Memory B cell (primary cell): ENCODE measurements at regions not wholly inside any gene's neighbourhood (a gene's known extent, or its start where the extent isn't known, plus 50 kb on each side); places are given as distances from the start of the nearest gene placed in this dataset.
"Not testable (repeated sequence)": the region's sequence is repeated elsewhere in the genome, so short reads cannot be mapped to it uniquely, and the experiment has no call there.

Experiments used
- ATAC-seq: fragments of 150-1000 bp; cut with Tn5 transposase; 2 replicates; pipeline ENCODE4 v1.10.0; 2021; ENCODE audit warnings: low read depth, mild to moderate bottlenecking, moderate library complexity
- DNase-seq, 2 donors: peaks; one replicate each; pipeline ENCODE4 v3.0.0; 2022; ENCODE audit warnings: low spot score in 2 of 2
- H3K27ac Mint-ChIP-seq: one replicate; pipeline ENCODE4 v1.8.0; 2022; ENCODE audit warnings: mild to moderate bottlenecking, moderate library complexity, mixed read lengths
- H3K27me3 Mint-ChIP-seq: one replicate; pipeline ENCODE4 v1.8.0; 2022; ENCODE audit warnings: mixed read lengths
- H3K36me3 Mint-ChIP-seq: one replicate; pipeline ENCODE4 v1.8.0; 2022; ENCODE audit warnings: mild to moderate bottlenecking, mixed read lengths
- H3K4me1 Mint-ChIP-seq: one replicate; pipeline ENCODE4 v1.8.0; 2022; ENCODE audit warnings: mixed read lengths
- H3K4me3 Mint-ChIP-seq: one replicate; pipeline ENCODE4 v1.8.0; 2022; ENCODE audit warnings: mild to moderate bottlenecking, moderate library complexity, mixed read lengths
- H3K9me3 Mint-ChIP-seq: one replicate; pipeline ENCODE4 v1.8.0; 2022; ENCODE audit warnings: mixed read lengths

DNA sequence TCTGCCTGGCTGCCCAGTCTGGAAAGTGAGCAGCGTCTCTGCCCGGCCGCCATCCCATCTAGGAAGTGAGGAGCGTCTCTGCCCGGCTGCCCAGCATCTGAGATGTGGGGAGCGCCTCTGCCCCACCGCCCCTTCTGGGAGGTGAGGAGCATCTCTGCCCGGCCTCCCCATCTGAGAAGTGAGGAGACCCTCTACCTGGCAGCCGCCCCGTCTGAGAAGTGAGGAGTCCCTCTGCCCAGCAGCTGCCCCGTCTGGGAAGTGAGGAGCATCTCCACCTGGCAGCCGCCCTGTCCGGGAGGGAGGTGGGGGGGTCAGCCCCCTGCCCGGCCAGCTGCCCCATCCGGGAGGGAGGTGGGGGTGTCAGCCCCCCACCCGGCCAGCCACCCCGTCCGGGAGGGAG lies 644.2 kb upstream of the PRMT6 start:
- not testable (repeated sequence) for H3K4me3 Mint-ChIP-seq, ATAC-seq

DNA sequence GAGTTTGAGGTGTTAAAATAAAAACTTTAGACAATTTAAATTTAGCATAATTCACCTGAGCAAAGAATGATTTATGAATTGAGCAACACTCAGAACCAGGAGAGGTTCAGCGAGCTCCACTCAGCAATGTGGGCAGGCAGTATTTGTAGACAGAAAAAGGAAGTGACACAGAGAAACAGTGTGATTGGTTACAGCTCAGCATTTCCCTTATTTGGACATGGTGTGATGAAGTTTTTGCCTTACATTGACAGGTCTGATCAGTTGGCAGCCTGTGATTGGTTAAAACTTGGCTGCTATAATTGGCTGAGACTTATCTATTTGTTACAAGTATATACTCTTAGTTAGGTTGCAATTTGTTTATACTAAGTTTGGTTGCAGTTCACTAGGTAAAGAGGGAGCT lies 621.2 kb upstream of the PRMT6 start:
- no peak overlapping the region for H3K4me3 Mint-ChIP-seq
- DNase-seq (no peak), ATAC-seq (no peak)
- H3K27ac Mint-ChIP-seq, result no peak overlapping the region
- no peaks in the 10 kb centered on the region for H3K4me1 Mint-ChIP-seq
- no peaks in the 10 kb centered on the region for H3K36me3 Mint-ChIP-seq
- no peaks in the 10 kb centered on the region for H3K27me3 Mint-ChIP-seq
- peaks cover 1% of the 10 kb centered on the region for H3K9me3 Mint-ChIP-seq

More for the DNA sequence above, 644.2 kb upstream of the PRMT6 start:
- DNase-seq, H3K27ac Mint-ChIP-seq, H3K9me3 Mint-ChIP-seq, H3K36me3 Mint-ChIP-seq, H3K4me1 Mint-ChIP-seq, H3K27me3 Mint-ChIP-seq: not testable (repeated sequence)

DNA sequence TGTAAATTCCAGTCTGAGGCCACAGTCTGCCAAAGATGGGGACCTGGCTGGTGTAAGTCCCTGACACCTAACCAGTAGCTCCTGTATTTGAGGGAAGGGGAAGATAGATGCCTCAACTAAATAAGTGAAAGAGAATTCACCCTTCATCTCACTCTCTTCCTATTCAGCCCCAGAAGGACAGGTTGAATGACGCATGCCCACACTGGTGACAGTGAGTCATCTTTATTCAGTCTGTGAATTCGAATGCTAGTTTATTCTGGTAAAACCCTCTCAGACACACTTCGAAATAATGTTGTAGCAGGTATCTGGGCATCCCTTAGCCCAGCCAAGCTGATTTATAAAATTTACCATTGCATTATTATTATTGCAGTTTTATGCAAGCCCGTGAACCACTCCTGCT lies 617.0 kb upstream of the PRMT6 start:
- H3K27me3 Mint-ChIP-seq, result no peaks in the 10 kb centered on the region
- H3K4me1 Mint-ChIP-seq, result no peaks in the 10 kb centered on the region

DNA sequence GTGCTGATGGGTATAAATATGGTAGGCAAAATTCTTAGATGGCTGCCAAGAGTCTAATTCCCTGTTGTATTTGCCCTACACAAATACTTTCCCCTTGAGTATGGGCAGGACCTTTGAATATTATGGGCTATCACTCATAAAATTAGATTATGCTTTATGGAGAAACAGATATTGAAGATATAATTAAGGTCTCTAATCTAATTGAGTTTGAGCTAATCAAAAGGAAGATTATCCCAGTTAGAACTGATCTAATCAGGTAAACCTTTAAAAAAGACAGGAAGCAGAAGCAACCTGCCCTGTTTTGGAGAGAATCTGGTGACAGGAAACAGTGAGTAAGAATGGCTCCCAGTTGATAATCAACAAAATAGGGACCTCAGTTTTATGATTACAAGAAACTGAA lies 609.0 kb upstream of the PRMT6 start:
- H3K36me3 Mint-ChIP-seq, result no peaks in the 10 kb centered on the region
- H3K4me3 Mint-ChIP-seq, result no peak overlapping the region
- H3K4me1 Mint-ChIP-seq, result no peaks in the 10 kb centered on the region
- H3K9me3 Mint-ChIP-seq, result no peaks in the 10 kb centered on the region
- no peak overlapping the region for H3K27ac Mint-ChIP-seq
- ATAC-seq (no peak), DNase-seq (no peak)
- no peaks in the 10 kb centered on the region for H3K27me3 Mint-ChIP-seq

More for the DNA sequence above, 617.0 kb upstream of the PRMT6 start:
- no peak overlapping the region for H3K4me3 Mint-ChIP-seq
- ATAC-seq (no peak), DNase-seq (no peak)
- no peak overlapping the region for H3K27ac Mint-ChIP-seq
- no peaks in the 10 kb centered on the region for H3K36me3 Mint-ChIP-seq
- H3K9me3 Mint-ChIP-seq, result peaks cover 1% of the 10 kb centered on the region

DNA sequence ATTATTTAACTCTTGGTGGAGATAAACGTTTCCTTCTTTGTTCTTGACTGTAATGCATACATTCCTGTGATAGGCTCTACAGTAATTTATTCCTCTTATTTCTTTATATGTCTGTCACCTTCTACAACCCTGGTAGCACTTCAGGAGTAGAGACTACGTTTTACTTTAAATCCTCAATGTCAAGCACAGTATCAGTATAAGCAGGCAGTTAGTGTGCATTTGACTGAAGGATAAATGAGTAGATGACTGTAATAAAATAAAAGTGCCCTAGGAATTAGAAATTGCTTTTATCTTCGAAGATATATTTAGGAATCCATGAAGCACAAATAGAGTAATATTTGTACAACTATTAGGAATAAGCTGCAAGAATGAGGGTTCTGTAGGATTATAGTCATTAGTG lies 599.6 kb upstream of the PRMT6 start:
- no peak overlapping the region for H3K4me3 Mint-ChIP-seq
- no peaks in the 10 kb centered on the region for H3K9me3 Mint-ChIP-seq
- H3K27me3 Mint-ChIP-seq, result no peaks in the 10 kb centered on the region
- ATAC-seq, result no peak
- no peak overlapping the region for H3K27ac Mint-ChIP-seq
- H3K36me3 Mint-ChIP-seq, result no peaks in the 10 kb centered on the region
- H3K4me1 Mint-ChIP-seq, result no peaks in the 10 kb centered on the region
- no peak for DNase-seq

DNA sequence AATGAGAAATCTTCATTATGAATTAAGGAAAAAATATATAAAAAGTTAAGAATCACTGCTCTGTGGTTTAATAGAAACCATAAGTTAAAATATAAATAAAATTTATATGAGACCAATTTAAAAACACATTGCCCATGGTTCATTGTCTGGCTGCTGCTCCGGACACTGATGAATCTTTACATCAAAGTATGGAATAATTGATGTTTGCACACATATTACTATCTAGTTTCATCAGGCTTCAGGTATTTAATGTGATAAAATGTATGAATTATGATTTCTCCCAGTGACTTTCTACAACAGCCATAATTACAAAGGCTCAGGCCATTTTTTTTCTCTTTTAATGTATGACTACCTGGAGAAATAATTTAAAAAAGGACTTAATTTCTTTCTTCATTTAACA lies 599.1 kb upstream of the PRMT6 start:
- no peaks in the 10 kb centered on the region for H3K9me3 Mint-ChIP-seq
- no peaks in the 10 kb centered on the region for H3K36me3 Mint-ChIP-seq
- no peaks in the 10 kb centered on the region for H3K4me1 Mint-ChIP-seq
- no peaks in the 10 kb centered on the region for H3K27me3 Mint-ChIP-seq
- DNase-seq (no peak), ATAC-seq (no peak)
- H3K4me3 Mint-ChIP-seq, result no peak overlapping the region
- H3K27ac Mint-ChIP-seq, result no peak overlapping the region

DNA sequence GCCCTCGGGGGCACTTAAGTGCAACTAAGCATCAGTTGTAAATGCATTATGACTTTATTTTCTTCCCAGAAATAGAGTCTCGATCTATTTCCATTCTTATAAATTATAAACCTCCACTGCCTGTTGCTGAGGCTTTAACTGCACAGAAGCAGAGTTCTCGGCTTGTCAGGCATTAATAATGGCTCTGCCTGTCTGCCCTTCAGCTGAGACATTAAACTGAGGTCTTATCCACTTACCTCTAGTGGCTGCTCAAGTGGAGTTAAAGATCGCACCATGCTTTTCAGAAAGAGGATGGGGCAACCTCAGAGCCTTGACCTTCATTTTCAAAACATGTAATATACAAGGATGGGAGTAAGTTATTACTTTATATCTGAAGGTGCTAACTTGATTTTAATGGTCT lies 597.6 kb upstream of the PRMT6 start:
- Mint-ChIP-seq H3K36me3 (no peaks in the 10 kb centered on the region), H3K27me3 (no peaks in the 10 kb centered on the region), H3K9me3 (no peaks in the 10 kb centered on the region), H3K4me3 (no peak overlapping the region), H3K4me1 (no peaks in the 10 kb centered on the region), H3K27ac (no peak overlapping the region)
- ATAC-seq (no peak), DNase-seq (no peak)

DNA sequence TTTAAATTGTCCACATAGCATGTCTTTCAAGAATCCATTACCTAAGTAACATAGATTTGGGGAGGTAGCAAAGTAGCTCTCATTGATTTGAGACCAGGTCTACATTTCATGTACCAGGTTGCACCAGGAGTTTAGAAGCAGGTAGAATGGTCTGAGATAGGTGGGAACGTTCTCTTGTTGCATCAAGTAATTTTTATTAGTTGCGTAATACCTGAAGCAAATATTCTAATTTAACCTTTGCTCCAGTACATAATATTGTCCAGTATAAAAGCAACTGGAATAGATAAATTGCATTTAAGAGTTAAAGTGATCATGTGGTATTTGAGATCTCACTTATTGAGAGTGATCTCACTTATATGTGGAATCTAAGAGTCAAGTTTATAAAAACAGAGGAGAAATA lies 597.1 kb upstream of the PRMT6 start:
- no peaks in the 10 kb centered on the region for H3K4me1 Mint-ChIP-seq

DNA sequence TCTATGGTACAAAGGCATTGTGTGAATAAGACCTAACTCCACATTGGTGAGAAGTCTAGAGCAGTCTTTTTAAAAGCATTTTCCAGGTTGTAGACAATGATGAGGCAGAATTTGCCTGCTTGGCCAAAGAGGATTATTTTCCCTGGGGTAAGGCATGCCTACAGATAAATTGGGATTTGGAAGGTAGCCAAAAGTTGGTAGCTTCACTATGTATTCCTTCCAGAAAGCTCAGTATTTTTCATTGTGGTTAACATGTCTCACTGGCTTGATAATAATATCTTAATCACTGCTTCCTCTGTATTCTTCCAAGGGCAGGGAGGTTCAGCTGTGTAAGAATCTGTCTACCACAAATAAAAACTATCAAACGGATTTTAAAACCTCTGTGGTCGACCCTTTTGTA lies 590.8 kb upstream of the PRMT6 start:
- Mint-ChIP-seq H3K9me3 (peaks cover 10% of the 10 kb centered on the region), H3K27me3 (no peaks in the 10 kb centered on the region), H3K36me3 (no peaks in the 10 kb centered on the region), H3K27ac (no peak overlapping the region), H3K4me1 (no peaks in the 10 kb centered on the region), H3K4me3 (no peak overlapping the region)
- ATAC-seq (no peak), DNase-seq (no peak)

More for the DNA sequence above, 597.1 kb upstream of the PRMT6 start:
- Mint-ChIP-seq H3K36me3 (no peaks in the 10 kb centered on the region), H3K27me3 (no peaks in the 10 kb centered on the region), H3K4me3 (no peak overlapping the region), H3K27ac (no peak overlapping the region), H3K9me3 (no peaks in the 10 kb centered on the region)
- DNase-seq (no peak), ATAC-seq (no peak)

DNA sequence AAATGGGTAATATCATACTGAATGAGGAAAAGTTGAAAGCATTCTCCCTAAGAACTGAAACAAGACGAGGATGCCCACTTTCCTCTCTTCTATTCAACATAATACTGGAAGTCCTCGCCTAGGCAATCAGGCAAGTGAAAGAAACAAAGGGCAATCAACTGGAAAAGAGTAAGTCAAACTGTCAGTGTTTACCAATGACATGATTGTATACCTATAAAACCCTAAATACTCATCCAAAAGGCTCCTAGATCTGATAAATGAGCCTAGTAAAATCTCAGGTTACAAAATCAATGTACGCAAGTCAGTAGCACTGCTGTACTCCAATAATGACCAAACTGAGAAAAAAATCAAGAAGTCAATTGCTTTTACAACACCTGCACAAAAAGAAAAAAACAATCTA lies 575.8 kb upstream of the PRMT6 start:
- no peaks in the 10 kb centered on the region for H3K36me3 Mint-ChIP-seq
- H3K9me3 Mint-ChIP-seq, result peaks cover 10% of the 10 kb centered on the region
- ATAC-seq (no peak), DNase-seq (no peak)
- H3K27me3 Mint-ChIP-seq, result peaks cover 1% of the 10 kb centered on the region
- H3K27ac Mint-ChIP-seq, result no peak overlapping the region
- H3K4me1 Mint-ChIP-seq, result no peaks in the 10 kb centered on the region
- no peak overlapping the region for H3K4me3 Mint-ChIP-seq

DNA sequence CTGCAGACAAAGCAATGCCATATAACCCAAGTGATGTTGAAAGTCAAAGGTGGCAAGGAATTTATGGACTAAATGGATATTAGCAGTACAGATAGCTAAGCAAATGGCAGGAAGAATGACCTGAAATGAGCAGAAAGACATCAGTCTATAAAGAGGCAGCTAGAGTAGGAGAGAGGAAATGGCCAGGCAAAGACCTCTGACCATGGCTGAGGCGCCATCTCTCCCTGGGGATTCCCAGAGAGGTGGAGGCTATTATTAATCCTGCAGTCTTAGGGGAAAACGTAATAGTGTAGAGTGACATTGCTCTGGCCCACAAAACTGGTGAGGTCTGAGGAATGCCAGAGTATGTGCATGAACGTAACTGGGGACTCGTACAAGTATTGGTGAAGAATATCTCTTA lies 563.6 kb upstream of the PRMT6 start:
- DNase-seq, result no peak
- Mint-ChIP-seq H3K4me3 (no peak overlapping the region), H3K4me1 (no peaks in the 10 kb centered on the region), H3K36me3 (no peaks in the 10 kb centered on the region), H3K27me3 (no peaks in the 10 kb centered on the region), H3K27ac (no peak overlapping the region), H3K9me3 (no peaks in the 10 kb centered on the region)
- no peak for ATAC-seq

DNA sequence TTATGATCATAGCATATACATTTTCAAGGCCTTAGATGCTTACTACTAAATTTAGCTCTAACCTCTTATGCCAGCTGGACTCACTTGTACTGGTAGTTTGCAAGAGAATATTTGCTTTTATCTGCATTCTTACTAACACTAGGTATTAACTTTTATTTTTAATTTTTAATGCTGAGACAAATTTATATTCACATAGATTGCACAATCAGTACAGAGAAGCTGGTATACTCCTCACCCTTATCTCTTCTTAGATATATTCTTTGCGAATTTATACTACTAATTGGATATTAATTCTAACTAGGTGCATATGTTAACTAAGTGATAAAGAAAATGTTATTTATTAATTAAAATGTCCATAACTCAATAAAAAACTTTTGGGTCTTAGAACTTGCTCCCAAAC lies 561.8 kb upstream of the PRMT6 start:
- no peaks in the 10 kb centered on the region for H3K36me3 Mint-ChIP-seq
- no peaks in the 10 kb centered on the region for H3K9me3 Mint-ChIP-seq
- no peaks in the 10 kb centered on the region for H3K4me1 Mint-ChIP-seq
- DNase-seq (no peak), ATAC-seq (no peak)
- no peak overlapping the region for H3K27ac Mint-ChIP-seq
- no peak overlapping the region for H3K4me3 Mint-ChIP-seq
- H3K27me3 Mint-ChIP-seq, result no peaks in the 10 kb centered on the region

DNA sequence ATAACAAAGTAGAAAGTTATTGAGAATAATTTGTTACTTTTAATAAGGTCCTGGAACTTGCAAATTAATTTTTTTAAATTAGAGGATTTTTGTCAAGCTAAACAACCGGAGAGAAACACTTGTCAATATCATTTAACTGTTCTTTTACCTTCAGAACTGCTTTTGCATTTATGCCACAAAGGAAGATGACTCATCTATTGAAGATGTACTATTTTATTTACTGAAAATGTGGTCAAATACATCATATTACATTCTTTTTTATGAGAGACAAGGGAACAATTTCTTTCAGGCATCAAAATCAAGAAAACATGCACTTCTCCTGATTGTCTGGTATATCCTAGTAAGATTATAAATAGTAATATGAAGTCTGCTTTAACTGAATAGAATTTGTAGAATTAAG lies 558.2 kb upstream of the PRMT6 start:
- Mint-ChIP-seq H3K4me3 (no peak overlapping the region), H3K27ac (no peak overlapping the region), H3K36me3 (no peaks in the 10 kb centered on the region), H3K4me1 (no peaks in the 10 kb centered on the region), H3K9me3 (no peaks in the 10 kb centered on the region), H3K27me3 (no peaks in the 10 kb centered on the region)
- ATAC-seq, result no peak
- no peak for DNase-seq

DNA sequence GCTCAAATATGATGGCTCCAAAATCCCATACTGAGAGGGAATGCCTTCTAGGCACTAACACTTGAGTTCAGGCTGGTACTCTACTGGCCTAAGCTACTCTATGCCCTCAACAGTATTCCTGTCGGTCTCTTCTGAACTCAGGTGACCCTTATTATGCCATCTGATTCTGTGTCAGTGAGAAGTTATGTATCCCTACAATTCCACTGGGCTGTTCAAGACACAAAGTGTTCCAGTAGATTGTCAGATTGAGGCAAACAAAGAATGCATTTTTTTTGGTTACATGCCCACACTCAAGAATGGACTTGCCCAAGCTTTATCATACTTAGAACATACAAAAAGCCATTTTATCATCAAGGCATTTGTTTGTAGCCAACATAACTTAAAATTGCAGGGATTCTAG lies 553.8 kb upstream of the PRMT6 start:
- Mint-ChIP-seq H3K9me3 (no peaks in the 10 kb centered on the region), H3K4me1 (no peaks in the 10 kb centered on the region), H3K36me3 (no peaks in the 10 kb centered on the region), H3K27me3 (no peaks in the 10 kb centered on the region), H3K4me3 (no peak overlapping the region), H3K27ac (no peak overlapping the region)
- ATAC-seq (no peak), DNase-seq (no peak)

DNA sequence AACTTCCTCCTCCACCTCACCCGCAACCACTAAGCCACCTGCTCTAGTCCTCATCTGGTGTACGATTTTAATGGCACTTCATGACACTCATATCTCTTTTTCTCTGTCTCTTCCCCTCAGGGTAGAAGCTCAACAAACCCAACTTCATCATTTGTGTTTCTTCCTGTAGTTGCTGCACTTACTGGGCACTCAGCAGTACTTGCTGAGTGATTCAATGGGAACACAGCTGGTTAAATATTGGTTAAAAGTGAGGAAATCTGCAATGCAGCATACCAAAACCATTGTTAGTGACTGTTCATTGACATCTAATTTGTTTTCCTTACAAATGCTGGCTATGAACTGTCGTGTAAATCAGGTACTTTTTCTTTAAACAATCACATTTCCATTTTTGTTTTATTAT lies 541.1 kb upstream of the PRMT6 start:
- DNase-seq (no peak), ATAC-seq (no peak)
- Mint-ChIP-seq H3K9me3 (no peaks in the 10 kb centered on the region), H3K4me1 (no peaks in the 10 kb centered on the region), H3K4me3 (no peak overlapping the region), H3K27me3 (no peaks in the 10 kb centered on the region), H3K36me3 (no peaks in the 10 kb centered on the region), H3K27ac (no peak overlapping the region)

DNA sequence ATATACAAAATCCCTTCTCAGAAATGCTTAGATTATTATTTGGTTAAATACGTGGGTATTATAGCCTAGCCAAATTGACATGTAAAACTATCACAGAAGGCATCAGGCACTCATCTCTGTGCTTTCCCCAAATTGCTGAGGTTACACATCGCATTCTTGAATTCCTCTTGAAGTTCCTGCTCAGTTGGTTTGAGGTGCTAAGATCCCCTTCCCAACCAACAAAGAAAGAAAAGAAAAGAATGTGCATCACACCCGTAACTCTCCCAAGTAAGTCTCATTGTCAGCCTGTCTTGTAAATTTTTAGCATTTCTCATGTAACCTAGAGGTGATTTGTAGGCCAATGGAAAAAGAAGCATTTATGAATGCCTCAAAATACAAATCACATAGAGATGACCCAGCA lies 539.2 kb upstream of the PRMT6 start:
- ATAC-seq, result no peak
- H3K4me3 Mint-ChIP-seq, result no peak overlapping the region
- H3K36me3 Mint-ChIP-seq, result no peaks in the 10 kb centered on the region
- H3K9me3 Mint-ChIP-seq, result no peaks in the 10 kb centered on the region
- no peaks in the 10 kb centered on the region for H3K4me1 Mint-ChIP-seq
- no peak for DNase-seq
- no peak overlapping the region for H3K27ac Mint-ChIP-seq
- H3K27me3 Mint-ChIP-seq, result no peaks in the 10 kb centered on the region
